H9 (cell line): ENCODE measurements at regions not wholly inside any gene's neighbourhood (a gene's known extent, or its start where the extent isn't known, plus 50 kb on each side); places are given as distances from the start of the nearest gene placed in this dataset.

ENCODE experiments used
- DNase-seq: peaks from one replicate; pipeline ENCODE4 v3.0.0-alpha.2; 2017
- H2AFZ ChIP-seq: one replicate; pipeline ENCODE4 v1.6.1; 2013; ENCODE audit warnings: mild to moderate bottlenecking, low read length, control low read depth, moderate library complexity
- H2AK5ac ChIP-seq: 2 replicates; pipeline ENCODE4 v1.6.1; 2013; ENCODE audit warnings: low read length, control low read depth, mixed read lengths; ENCODE audit not compliant: insufficient read length
- H2BK120ac ChIP-seq: one replicate; pipeline ENCODE4 v1.6.1; 2013; ENCODE audit warnings: low read depth, mild to moderate bottlenecking, low read length, control low read depth, inconsistent platforms; ENCODE audit not compliant: poor library complexity, severe bottlenecking
- H2BK12ac ChIP-seq: 2 replicates; pipeline ENCODE4 v1.6.1; 2013; ENCODE audit warnings: low read length, control low read depth, mixed read lengths, low read depth; ENCODE audit not compliant: insufficient read length
- H2BK15ac ChIP-seq: 2 replicates; pipeline ENCODE4 v1.6.1; 2013; ENCODE audit warnings: low read depth, low read length, control low read depth
- H2BK20ac ChIP-seq: one replicate; pipeline ENCODE4 v1.6.1; 2013; ENCODE audit warnings: low read depth, mild to moderate bottlenecking, low read length, control low read depth, inconsistent platforms; ENCODE audit not compliant: poor library complexity, severe bottlenecking
- H2BK5ac ChIP-seq: 2 replicates; pipeline ENCODE4 v1.6.1; 2013; ENCODE audit warnings: low read length, control low read depth, mixed read lengths; ENCODE audit not compliant: insufficient read length
- H3K14ac ChIP-seq: 2 replicates; pipeline ENCODE4 v1.6.1; 2013; ENCODE audit warnings: low read length, control low read depth; ENCODE audit not compliant: insufficient read depth
- H3K18ac ChIP-seq: 2 replicates; pipeline ENCODE4 v1.6.1; 2013; ENCODE audit warnings: low read depth, mild to moderate bottlenecking, mixed read lengths, low read length, control low read depth; ENCODE audit not compliant: insufficient read length
- H3K23ac ChIP-seq: 2 replicates; pipeline ENCODE4 v1.6.1; 2013; ENCODE audit warnings: low read length, control low read depth, mixed read lengths, low read depth; ENCODE audit not compliant: insufficient read length
- H3K23me2 ChIP-seq: 2 replicates; pipeline ENCODE4 v1.6.1; 2013; ENCODE audit warnings: low read depth, mild to moderate bottlenecking, mixed read lengths, low read length, control low read depth; ENCODE audit not compliant: insufficient read length, poor library complexity, severe bottlenecking
- H3K27ac ChIP-seq: 2 replicates; pipeline ENCODE4 v1.5.1; 2013; ENCODE audit warnings: low read length, control low read depth, mixed read lengths, low read depth; ENCODE audit not compliant: insufficient read length
- H3K27me3 ChIP-seq: 2 replicates; pipeline ENCODE4 v1.6.1; 2013; ENCODE audit warnings: low read length, control low read depth, inconsistent platforms; ENCODE audit not compliant: insufficient read depth
- H3K4ac ChIP-seq: 2 replicates; pipeline ENCODE4 v1.6.1; 2013; ENCODE audit warnings: low read depth, mild to moderate bottlenecking, control low read depth, inconsistent platforms, low read length, moderate library complexity
- H3K4me1 ChIP-seq: 2 replicates; pipeline ENCODE4 v1.6.1; 2013; ENCODE audit warnings: low read length, control low read depth, inconsistent platforms; ENCODE audit not compliant: insufficient read depth
- H3K4me2 ChIP-seq: 2 replicates; pipeline ENCODE4 v1.6.1; 2013; ENCODE audit warnings: low read length, control low read depth, mixed read lengths; ENCODE audit not compliant: insufficient read length, insufficient read depth
- H3K56ac ChIP-seq: 2 replicates; pipeline ENCODE4 v1.6.1; 2013; ENCODE audit warnings: low read depth, mild to moderate bottlenecking, mixed read lengths, low read length, control low read depth; ENCODE audit not compliant: insufficient read length
- H3K79me1 ChIP-seq: 2 replicates; pipeline ENCODE4 v1.6.1; 2013; ENCODE audit warnings: low read depth, mild to moderate bottlenecking, moderate library complexity, low read length, control low read depth, inconsistent platforms; ENCODE audit not compliant: insufficient read depth, poor library complexity, severe bottlenecking
- H3K79me2 ChIP-seq: 2 replicates; pipeline ENCODE4 v1.6.1; 2013; ENCODE audit warnings: low read length, control low read depth, inconsistent platforms; ENCODE audit not compliant: insufficient read depth
- H3K9ac ChIP-seq: 2 replicates; pipeline ENCODE4 v1.6.1; 2013; ENCODE audit warnings: low read length, control low read depth, mixed read lengths; ENCODE audit not compliant: insufficient read length; ENCODE audit errors: extremely low read depth
- H3K9me3 ChIP-seq: one replicate; pipeline ENCODE4 v1.6.1; 2013; ENCODE audit warnings: low read depth, low read length, inconsistent platforms; ENCODE audit not compliant: control insufficient read depth
- H3T11ph ChIP-seq: one replicate; pipeline ENCODE4 v1.6.1; 2013; ENCODE audit warnings: mild to moderate bottlenecking, low read length, control low read depth, inconsistent platforms
- H4K20me1 ChIP-seq: one replicate; pipeline ENCODE4 v1.6.1; 2013; ENCODE audit not compliant: control insufficient read depth, insufficient read length, insufficient read depth
- H4K5ac ChIP-seq: 2 replicates; pipeline ENCODE4 v1.6.1; 2013; ENCODE audit warnings: low read depth, mild to moderate bottlenecking, mixed read lengths, low read length, control low read depth; ENCODE audit not compliant: insufficient read length
- H4K8ac ChIP-seq: replicated peaks from 2 replicates; pipeline ENCODE4 v1.6.1; 2013; ENCODE audit warnings: low read length, control low read depth, mixed read lengths, low read depth; ENCODE audit not compliant: insufficient read length
- H4K91ac ChIP-seq: 2 replicates; pipeline ENCODE4 v1.6.1; 2013; ENCODE audit warnings: low read depth, mild to moderate bottlenecking, moderate library complexity, mixed read lengths, low read length, control low read depth; ENCODE audit not compliant: insufficient read length
- H3K27ac Mint-ChIP-seq, 3 experiments: 2 replicates in 2 of 3; 3 replicates in 1 of 3; pipeline ENCODE4 v1.8.0; 2020 to 2021; ENCODE audit warnings: mixed read lengths in 3 of 3, mild to moderate bottlenecking in 1 of 3, moderate library complexity in 1 of 3
- H3K27me3 Mint-ChIP-seq: 2 replicates; pipeline ENCODE4 v1.8.0; 2021; ENCODE audit warnings: low read depth, mild to moderate bottlenecking, moderate library complexity, mixed read lengths
- H3K36me3 Mint-ChIP-seq, 3 experiments: 2 replicates in 2 of 3; 3 replicates in 1 of 3; pipeline ENCODE4 v1.8.0; 2020 to 2021; ENCODE audit warnings: low read depth in 3 of 3, mixed read lengths in 3 of 3; ENCODE audit not compliant: insufficient read depth in 1 of 3
- H3K4me1 Mint-ChIP-seq, 2 experiments: 2 replicates each; pipeline ENCODE4 v1.8.0; 2020; ENCODE audit warnings: mixed read lengths in 2 of 2
- H3K4me3 Mint-ChIP-seq, 2 experiments: 2 replicates in 1 of 2; 3 replicates in 1 of 2; pipeline ENCODE4 v1.8.0; 2020 to 2021; ENCODE audit warnings: mild to moderate bottlenecking in 2 of 2, mixed read lengths in 2 of 2, moderate library complexity in 1 of 2
- H3K9me3 Mint-ChIP-seq, 2 experiments: 2 replicates in 1 of 2; 3 replicates in 1 of 2; pipeline ENCODE4 v1.8.0; 2020; ENCODE audit warnings: mild to moderate bottlenecking in 2 of 2, mixed read lengths in 2 of 2, moderate library complexity in 1 of 2
- WGBS: extraction: QIAGEN DNeasy Blood & Tissue Kit; methylation state at CpG from one replicate; pipeline ENCODE4 v1.1.7; 2013; ENCODE audit warnings: missing lambda C conversion rate, low lambda C conversion rate, mixed read lengths; ENCODE audit not compliant: insufficient read length; ENCODE audit errors: extremely low coverage; 5-methylcytosine and 5-hydroxymethylcytosine counted together
- TF ChIP-seq, protein P1 (sequence below): fragments of 200-600 bp; sonication (generic); conservative IDR thresholded peaks from 3 replicates; pipeline ENCODE4 v1.8.0; 2021; ENCODE audit warnings: antibody characterized with exemption, mild to moderate bottlenecking

DNA sequence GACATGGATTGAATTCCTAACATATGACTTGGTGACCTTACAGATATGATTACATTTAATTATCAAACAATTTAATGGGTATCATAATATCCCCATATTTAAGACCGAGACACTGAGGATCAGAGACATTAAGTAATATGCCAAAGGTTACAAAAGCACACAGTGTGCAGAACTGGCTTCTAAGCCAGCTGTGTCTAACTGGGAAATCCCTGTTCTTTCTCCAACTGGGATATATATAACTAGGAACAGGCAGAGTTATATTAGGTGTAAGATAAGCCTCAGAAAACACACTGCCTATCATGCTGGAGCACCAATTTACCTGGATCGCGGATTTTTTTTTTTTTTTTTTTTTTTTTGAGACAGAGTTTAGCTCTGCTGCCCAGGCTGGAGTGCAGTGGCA is 88.3 kb upstream of the ADGRL2 start:
- Histone ChIP-seq H2BK15ac (no peak overlapping the region), H3K27me3 (no peaks in the 10 kb centered on the region), H3K79me1 (no peaks in the 10 kb centered on the region), H3T11ph (no peak overlapping the region), H4K20me1 (no peaks in the 10 kb centered on the region), H4K8ac (no peak overlapping the region), H3K9me3 (no peaks in the 10 kb centered on the region), H4K91ac (no peak overlapping the region), H3K23ac (no peak overlapping the region), H3K18ac (no peak overlapping the region), H2BK12ac (no peak overlapping the region), H3K4me2 (no peak overlapping the region), H2BK5ac (no peak overlapping the region), H2AFZ (no peak overlapping the region), H3K14ac (no peak overlapping the region), H3K23me2 (no peaks in the 10 kb centered on the region), H3K79me2 (no peaks in the 10 kb centered on the region), H4K5ac (no peak overlapping the region), H2BK20ac (no peak overlapping the region), H3K27ac (no peak overlapping the region), H3K4ac (no peak overlapping the region), H2AK5ac (no peak overlapping the region), H3K56ac (no peak overlapping the region), H3K4me1 (no peaks in the 10 kb centered on the region), H3K9ac (no peak overlapping the region), H2BK120ac (no peak overlapping the region)
- no peak for DNase-seq
- no peaks in the 10 kb centered on the region for H3K27me3 Mint-ChIP-seq
- TF ChIP-seq, protein P1, sequence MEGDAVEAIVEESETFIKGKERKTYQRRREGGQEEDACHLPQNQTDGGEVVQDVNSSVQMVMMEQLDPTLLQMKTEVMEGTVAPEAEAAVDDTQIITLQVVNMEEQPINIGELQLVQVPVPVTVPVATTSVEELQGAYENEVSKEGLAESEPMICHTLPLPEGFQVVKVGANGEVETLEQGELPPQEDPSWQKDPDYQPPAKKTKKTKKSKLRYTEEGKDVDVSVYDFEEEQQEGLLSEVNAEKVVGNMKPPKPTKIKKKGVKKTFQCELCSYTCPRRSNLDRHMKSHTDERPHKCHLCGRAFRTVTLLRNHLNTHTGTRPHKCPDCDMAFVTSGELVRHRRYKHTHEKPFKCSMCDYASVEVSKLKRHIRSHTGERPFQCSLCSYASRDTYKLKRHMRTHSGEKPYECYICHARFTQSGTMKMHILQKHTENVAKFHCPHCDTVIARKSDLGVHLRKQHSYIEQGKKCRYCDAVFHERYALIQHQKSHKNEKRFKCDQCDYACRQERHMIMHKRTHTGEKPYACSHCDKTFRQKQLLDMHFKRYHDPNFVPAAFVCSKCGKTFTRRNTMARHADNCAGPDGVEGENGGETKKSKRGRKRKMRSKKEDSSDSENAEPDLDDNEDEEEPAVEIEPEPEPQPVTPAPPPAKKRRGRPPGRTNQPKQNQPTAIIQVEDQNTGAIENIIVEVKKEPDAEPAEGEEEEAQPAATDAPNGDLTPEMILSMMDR: no peak
- H3K4me1 Mint-ChIP-seq: no peaks in the 10 kb centered on the region
- WGBS: no CpG with 5 or more reads among the region's 3 CpGs
- no peak overlapping the region for H3K27ac Mint-ChIP-seq
- H3K4me3 Mint-ChIP-seq: no peak overlapping the region
- H3K9me3 Mint-ChIP-seq: no peaks in the 10 kb centered on the region
- H3K36me3 Mint-ChIP-seq: no peaks in the 10 kb centered on the region
